CD8-positive, alpha-beta memory T cell (primary cell): ENCODE measurements at regions not wholly inside any gene's neighbourhood (a gene's known extent, or its start where the extent isn't known, plus 50 kb on each side); places are given as distances from the start of the nearest gene placed in this dataset.

Experiments
- CTCF ChIA-PET: fragments of 350-600 bp; sonication (Branson Sonifier 250); formaldehyde crosslinking; loops from one replicate; lab custom pipeline; 2021; ENCODE audit warnings: antibody characterized with exemption; lab: Charles Lee
- POLR2A ChIA-PET: fragments of 350-600 bp; sonication (Branson Sonifier 250); formaldehyde crosslinking; loops from one replicate; lab custom pipeline; 2021; ENCODE audit warnings: antibody characterized with exemption; lab: Charles Lee
- DNase-seq, 5 donors: peaks; one replicate each; pipeline versions ENCODE4 v3.0.0 to v3.0.0-alpha.2; 2020 to 2022; ENCODE audit warnings: mixed read lengths in 1 of 5
- H3K27ac ChIP-seq: one replicate; pipeline ENCODE4 v1.7.0; 2013; ENCODE audit warnings: low read depth, mild to moderate bottlenecking, low read length, moderate library complexity
- H3K27me3 ChIP-seq: 2 replicates; pipeline ENCODE4 v1.7.0; 2013; ENCODE audit warnings: low read length, mild to moderate bottlenecking; ENCODE audit not compliant: insufficient read depth, poor library complexity, severe bottlenecking
- H3K36me3 ChIP-seq: 2 replicates; pipeline ENCODE4 v1.7.0; 2013; ENCODE audit warnings: mild to moderate bottlenecking, low read length, moderate library complexity; ENCODE audit not compliant: insufficient read depth
- H3K4me1 ChIP-seq: 2 replicates; pipeline ENCODE4 v1.7.0; 2013; ENCODE audit warnings: mild to moderate bottlenecking, low read length, moderate library complexity; ENCODE audit not compliant: insufficient read depth
- H3K4me3 ChIP-seq: 2 replicates; pipeline ENCODE4 v1.7.0; 2013; ENCODE audit warnings: mild to moderate bottlenecking, low read length
- H3K9me3 ChIP-seq: 2 replicates; pipeline ENCODE4 v1.7.0; 2013; ENCODE audit warnings: mild to moderate bottlenecking, low read length
- H3K27ac Mint-ChIP-seq, 8 donors: one replicate each; pipeline ENCODE4 v1.8.0; 2020 to 2021; ENCODE audit warnings: mixed read lengths in 8 of 8, mild to moderate bottlenecking in 6 of 8, inconsistent platforms in 3 of 8, moderate library complexity in 3 of 8
- H3K27me3 Mint-ChIP-seq, 2 donors: one replicate each; pipeline ENCODE4 v1.8.0; 2020 to 2021; ENCODE audit warnings: mixed read lengths in 2 of 2, mild to moderate bottlenecking in 1 of 2, moderate library complexity in 1 of 2
- H3K36me3 Mint-ChIP-seq, 3 donors: one replicate each; pipeline ENCODE4 v1.8.0; 2020 to 2021; ENCODE audit warnings: mixed read lengths in 3 of 3, inconsistent platforms in 1 of 3, mild to moderate bottlenecking in 1 of 3
- H3K4me1 Mint-ChIP-seq, 3 donors: one replicate each; pipeline ENCODE4 v1.8.0; 2020 to 2021; ENCODE audit warnings: mixed read lengths in 3 of 3, inconsistent platforms in 1 of 3, mild to moderate bottlenecking in 1 of 3
- H3K4me3 Mint-ChIP-seq, 7 donors: one replicate each; pipeline ENCODE4 v1.8.0; 2020 to 2021; ENCODE audit warnings: mixed read lengths in 7 of 7, mild to moderate bottlenecking in 6 of 7, moderate library complexity in 4 of 7, inconsistent platforms in 2 of 7
- H3K9me3 Mint-ChIP-seq, 5 donors: one replicate each; pipeline ENCODE4 v1.8.0; 2020 to 2022; ENCODE audit warnings: mixed read lengths in 5 of 5, mild to moderate bottlenecking in 3 of 5, moderate library complexity in 2 of 5, inconsistent platforms in 1 of 5

DNA sequence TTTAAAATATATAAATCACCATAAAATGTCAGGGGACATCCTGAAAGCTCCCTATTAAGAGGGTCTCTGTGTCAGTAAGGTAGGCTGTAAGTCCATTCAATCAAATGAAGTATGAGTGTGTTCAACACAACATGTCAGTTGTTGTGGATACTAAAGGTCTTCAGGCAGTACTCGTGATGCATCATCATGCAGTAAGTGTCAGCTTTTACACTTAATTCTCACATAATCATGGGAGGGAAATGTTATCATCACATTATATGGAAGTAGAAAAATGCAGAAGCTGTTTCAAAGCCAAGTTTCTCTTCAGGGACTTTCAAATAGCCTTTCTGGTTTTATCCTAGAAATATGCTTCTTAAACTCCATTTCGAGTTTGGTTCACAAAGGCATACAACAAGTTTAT lies 477.1 kb upstream of the ID2 start:
- Mint-ChIP-seq H3K27me3 (no peaks in the 10 kb centered on the region), H3K4me1 (peaks cover 8 to 11% (median 9%) of the 10 kb centered on the region in 3 donors), H3K4me3 (no peak overlapping the region), H3K9me3 (peaks cover 12 to 29% (median 24%) of the 10 kb centered on the region in 5 donors), H3K36me3 (peaks cover 1 to 53% (median 2%) of the 10 kb centered on the region in 3 donors), H3K27ac (no peak overlapping the region)
- Histone ChIP-seq H3K4me1 (no peaks in the 10 kb centered on the region), H3K27me3 (no peaks in the 10 kb centered on the region), H3K9me3 (no peaks in the 10 kb centered on the region), H3K27ac (no peak overlapping the region), H3K36me3 (no peaks in the 10 kb centered on the region), H3K4me3 (no peak overlapping the region)
- CTCF ChIA-PET = no interaction called here
- DNase-seq = no peak
- POLR2A ChIA-PET = no interaction called here

DNA sequence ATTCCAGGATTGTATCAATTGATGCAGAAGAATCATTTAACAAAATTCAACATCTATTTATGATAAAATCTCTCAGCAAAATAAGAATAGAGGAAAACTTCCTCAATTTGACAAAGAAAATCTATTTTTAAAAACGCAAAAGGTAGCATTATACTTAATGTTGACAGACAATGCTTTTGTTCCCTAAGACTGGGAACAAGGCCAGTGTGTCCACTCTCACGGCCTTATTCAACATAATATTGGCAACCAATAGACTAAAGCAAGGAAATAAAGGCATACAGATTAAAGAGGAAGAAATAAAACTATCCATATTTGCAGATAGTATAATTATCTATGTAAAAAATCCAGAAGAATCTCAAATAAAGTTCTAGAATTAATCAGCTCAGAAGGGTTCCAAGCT lies 472.4 kb upstream of the ID2 start:
- no peak overlapping the region for H3K27ac ChIP-seq
- POLR2A ChIA-PET = no interaction called here
- peaks cover 0 to 4% (median 0%) of the 10 kb centered on the region in 3 donors for H3K4me1 Mint-ChIP-seq
- no peak overlapping the region for H3K27ac Mint-ChIP-seq
- H3K27me3 Mint-ChIP-seq = no peaks in the 10 kb centered on the region
- H3K9me3 Mint-ChIP-seq = peaks cover 12 to 34% (median 27%) of the 10 kb centered on the region in 5 donors
- no peaks in the 10 kb centered on the region for H3K9me3 ChIP-seq
- H3K27me3 ChIP-seq = no peaks in the 10 kb centered on the region
- peaks cover 1 to 45% (median 2%) of the 10 kb centered on the region in 3 donors for H3K36me3 Mint-ChIP-seq
- H3K4me3 Mint-ChIP-seq = no peak overlapping the region
- no peaks in the 10 kb centered on the region for H3K36me3 ChIP-seq
- H3K4me1 ChIP-seq = no peaks in the 10 kb centered on the region
- no peak for DNase-seq
- CTCF ChIA-PET = no interaction called here
- H3K4me3 ChIP-seq = no peak overlapping the region

DNA sequence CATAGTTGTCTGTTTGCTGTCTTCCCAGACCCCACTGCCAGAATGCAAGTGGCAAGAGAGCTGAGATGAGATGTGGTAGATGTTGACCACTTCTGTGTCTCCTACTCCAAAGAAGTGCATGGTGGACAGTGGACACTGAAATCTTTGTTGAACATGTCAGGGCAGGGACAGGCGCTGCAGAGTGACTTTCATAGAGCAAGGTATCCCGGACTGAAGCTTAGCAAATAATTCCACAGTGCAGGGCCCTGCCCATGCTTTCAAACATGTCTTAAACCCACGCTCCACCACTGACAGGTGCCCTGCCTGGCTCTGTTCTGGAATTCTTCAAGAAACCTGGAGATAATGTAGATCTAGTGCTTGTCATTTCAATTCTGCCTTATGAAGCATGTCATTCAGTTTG lies 470.5 kb upstream of the ID2 start:
- Histone ChIP-seq H3K36me3 (no peaks in the 10 kb centered on the region), H3K27me3 (no peaks in the 10 kb centered on the region), H3K9me3 (no peaks in the 10 kb centered on the region), H3K27ac (no peak overlapping the region), H3K4me3 (no peak overlapping the region), H3K4me1 (no peaks in the 10 kb centered on the region)
- Mint-ChIP-seq H3K27me3 (no peaks in the 10 kb centered on the region), H3K27ac (no peak overlapping the region), H3K9me3 (peaks cover 10 to 34% (median 26%) of the 10 kb centered on the region in 5 donors), H3K4me3 (no peak overlapping the region), H3K36me3 (peaks cover 1 to 41% (median 2%) of the 10 kb centered on the region in 3 donors), H3K4me1 (peaks cover 0 to 6% (median 4%) of the 10 kb centered on the region in 3 donors)
- ChIA-PET CTCF (no interaction called here), POLR2A (no interaction called here)
- DNase-seq = no peak

GRCh38 chr2:8212239-8212638 lies 469.6 kb upstream of the ID2 start:
- Histone ChIP-seq H3K9me3 (no peaks in the 10 kb centered on the region), H3K27me3 (no peaks in the 10 kb centered on the region), H3K36me3 (no peaks in the 10 kb centered on the region), H3K4me3 (no peak overlapping the region), H3K27ac (no peak overlapping the region), H3K4me1 (no peaks in the 10 kb centered on the region)
- ChIA-PET POLR2A (interaction anchor here (0.7 kb wide), 1 partner anchor 255 kb away, joined by 10 read pairs; no protein-coding TSS in a partner anchor), CTCF (no interaction called here)
- peaks cover 10 to 25% (median 21%) of the 10 kb centered on the region in 5 donors for H3K9me3 Mint-ChIP-seq
- H3K4me1 Mint-ChIP-seq = peaks cover 0 to 6% (median 4%) of the 10 kb centered on the region in 3 donors
- H3K27me3 Mint-ChIP-seq = no peaks in the 10 kb centered on the region
- peaks cover 1 to 32% (median 2%) of the 10 kb centered on the region in 3 donors for H3K36me3 Mint-ChIP-seq
- no peak for DNase-seq
- no peak overlapping the region for H3K4me3 Mint-ChIP-seq
- peak overlapping the region in 1 of 8 donors; percentile 32 for H3K27ac Mint-ChIP-seq

GRCh38 chr2:8214036-8214615 lies 467.7 kb upstream of the ID2 start:
- H3K9me3 ChIP-seq = no peaks in the 10 kb centered on the region
- Mint-ChIP-seq H3K27me3 (no peaks in the 10 kb centered on the region), H3K9me3 (peaks cover 0 to 9% (median 2%) of the 10 kb centered on the region in 5 donors), H3K4me3 (no peak overlapping the region), H3K27ac (peak overlapping the region in 2 of 8 donors; percentile 1 to 16), H3K36me3 (peaks cover 0 to 13% (median 5%) of the 10 kb centered on the region in 3 donors), H3K4me1 (peaks cover 0 to 6% (median 5%) of the 10 kb centered on the region in 3 donors)
- DNase-seq = no peak
- no peaks in the 10 kb centered on the region for H3K4me1 ChIP-seq
- H3K27me3 ChIP-seq = no peaks in the 10 kb centered on the region
- no peak overlapping the region for H3K27ac ChIP-seq
- H3K4me3 ChIP-seq = no peak overlapping the region
- POLR2A ChIA-PET = no interaction called here
- H3K36me3 ChIP-seq = no peaks in the 10 kb centered on the region
- CTCF ChIA-PET = no interaction called here

DNA sequence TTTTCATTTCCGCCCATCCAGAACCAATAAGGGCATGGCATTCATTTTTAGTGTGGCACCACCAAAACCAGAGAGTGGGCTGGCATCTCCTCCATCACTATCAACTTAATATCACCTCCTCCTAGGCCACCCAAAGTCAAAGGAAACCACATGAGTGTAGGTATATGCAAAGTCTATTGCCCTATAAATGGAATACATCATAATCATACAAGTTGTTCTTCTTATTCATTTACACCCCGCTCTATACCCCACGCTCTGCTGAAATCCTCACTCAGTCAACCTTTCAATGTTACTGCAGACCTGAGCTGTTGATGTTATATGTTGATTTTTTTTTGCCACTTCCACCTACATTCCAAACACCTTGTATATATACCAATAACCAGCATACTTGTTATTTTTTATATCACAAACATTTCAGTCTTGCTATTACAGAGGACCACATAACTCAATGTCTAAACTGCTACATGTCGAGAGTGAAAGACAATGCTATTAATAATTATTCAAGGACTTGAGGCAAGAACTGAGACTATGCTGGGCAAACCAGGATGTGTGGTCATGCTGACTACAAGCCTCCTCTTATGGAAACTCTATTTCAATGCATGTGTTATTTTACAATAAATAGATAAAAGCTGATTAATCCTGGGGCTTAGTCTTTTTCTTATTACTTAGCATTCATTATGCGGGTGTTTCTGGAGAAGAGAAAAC lies 466.5 kb upstream of the ID2 start:
- H3K4me1 Mint-ChIP-seq = peaks cover 0 to 7% (median 6%) of the 10 kb centered on the region in 3 donors
- POLR2A ChIA-PET = no interaction called here

GRCh38 chr2:8215982-8216381 lies 465.9 kb upstream of the ID2 start:
- no peak overlapping the region for H3K4me3 ChIP-seq
- no peak overlapping the region for H3K4me3 Mint-ChIP-seq
- H3K9me3 Mint-ChIP-seq = no peaks in the 10 kb centered on the region
- ChIA-PET POLR2A (no interaction called here), CTCF (no interaction called here)
- H3K4me1 ChIP-seq = no peaks in the 10 kb centered on the region
- H3K36me3 Mint-ChIP-seq = peaks cover 0 to 5% (median 5%) of the 10 kb centered on the region in 3 donors
- no peak overlapping the region for H3K27ac Mint-ChIP-seq
- peaks cover 0 to 7% (median 6%) of the 10 kb centered on the region in 3 donors for H3K4me1 Mint-ChIP-seq
- H3K36me3 ChIP-seq = no peaks in the 10 kb centered on the region
- no peak overlapping the region for H3K27ac ChIP-seq
- no peaks in the 10 kb centered on the region for H3K27me3 ChIP-seq
- no peak for DNase-seq
- H3K9me3 ChIP-seq = no peaks in the 10 kb centered on the region
- H3K27me3 Mint-ChIP-seq = no peaks in the 10 kb centered on the region

More for the DNA sequence above, 466.5 kb upstream of the ID2 start:
- H3K4me1 ChIP-seq = no peaks in the 10 kb centered on the region
- no peaks in the 10 kb centered on the region for H3K27me3 ChIP-seq
- no peaks in the 10 kb centered on the region for H3K27me3 Mint-ChIP-seq
- H3K4me3 ChIP-seq = no peak overlapping the region
- no peaks in the 10 kb centered on the region for H3K36me3 ChIP-seq
- H3K36me3 Mint-ChIP-seq = peaks cover 0 to 5% (median 5%) of the 10 kb centered on the region in 3 donors
- H3K27ac ChIP-seq = no peak overlapping the region
- no peaks in the 10 kb centered on the region for H3K9me3 ChIP-seq
- CTCF ChIA-PET = no interaction called here
- no peak for DNase-seq
- H3K27ac Mint-ChIP-seq = no peak overlapping the region
- no peaks in the 10 kb centered on the region for H3K9me3 Mint-ChIP-seq
- H3K4me3 Mint-ChIP-seq = no peak overlapping the region

GRCh38 chr2:8216397-8216796 lies 465.5 kb upstream of the ID2 start:
- Mint-ChIP-seq H3K9me3 (no peaks in the 10 kb centered on the region), H3K27me3 (no peaks in the 10 kb centered on the region), H3K4me3 (no peak overlapping the region), H3K4me1 (peaks cover 0 to 7% (median 6%) of the 10 kb centered on the region in 3 donors), H3K27ac (no peak overlapping the region), H3K36me3 (peaks cover 0 to 5% (median 4%) of the 10 kb centered on the region in 3 donors)
- H3K4me1 ChIP-seq = no peaks in the 10 kb centered on the region
- H3K27ac ChIP-seq = no peak overlapping the region
- no peak overlapping the region for H3K4me3 ChIP-seq
- H3K36me3 ChIP-seq = no peaks in the 10 kb centered on the region
- CTCF ChIA-PET = no interaction called here
- no peaks in the 10 kb centered on the region for H3K9me3 ChIP-seq
- POLR2A ChIA-PET = no interaction called here
- no peaks in the 10 kb centered on the region for H3K27me3 ChIP-seq
- DNase-seq = no peak
